C4-2B (cell line): ENCODE measurements at regions not wholly inside any gene's neighbourhood (a gene's known extent, or its start where the extent isn't known, plus 50 kb on each side); places are given as distances from the start of the nearest gene placed in this dataset.

Experiments used
- CTCF ChIP-seq: fragments of 450-650 bp; conservative IDR thresholded peaks from 2 replicates; pipeline ENCODE4 v1.5.1; 2017; ENCODE audit warnings: mild to moderate bottlenecking
- ZFX ChIP-seq: fragments of 450-650 bp; IDR thresholded peaks from 2 replicates; pipeline ENCODE4 v1.6.1; 2017

GRCh38 chr13:70668983-70669382, 560.7 kb upstream of the KLHL1 start:
- no peak for TF ChIP-seq CTCF
- TF ChIP-seq ZFX, result no peak
